ENCODE measurements at regions not wholly inside any gene's neighbourhood (a gene's known extent, or its start where the extent isn't known, plus 50 kb on each side); places are given as distances from the start of the nearest gene placed in this dataset.

- Histone ChIP-seq H3K27me3 (ENCODE audit: insufficient read depth) (no peaks in the 10 kb centered on the region), H3K4me3 (no peak overlapping the region), H3K27ac (ENCODE audit: low read depth) (no peak overlapping the region), H4K20me1 (replicated peaks; ENCODE audit: insufficient read depth) (no peaks in the 10 kb centered on the region), H3F3A (replicated peaks; ENCODE audit: low read depth) (no peaks in the 10 kb centered on the region), H2AFZ (no peak overlapping the region), H3K9me2 (ENCODE audit: insufficient read depth) (0 out of 2 replicates have a peak, but pooled peaks cover 7% of the 10 kb centered on the region), H3K79me2 (replicated peaks; ENCODE audit: insufficient read depth) (no peaks in the 10 kb centered on the region), H3K36me3 (ENCODE audit: insufficient read depth) (no peaks in the 10 kb centered on the region), H3K4me1 (ENCODE audit: insufficient read depth) (no peaks in the 10 kb centered on the region), H3K4me2 (no peak overlapping the region)
- Mint-ChIP-seq H3K4me1 (no peaks in the 10 kb centered on the region), H3K9me3 (peaks cover 12% of the 10 kb centered on the region; the same call in 2 of the 3 replicates), H3K4me3 (no peak overlapping the region), H3K27ac (no peak overlapping the region), H3K27me3 (ENCODE audit: insufficient read depth, low read depth, poor library complexity) (peaks cover 5% of the 10 kb centered on the region), H3K36me3 (ENCODE audit: low read depth) (0 out of 3 replicates have a peak, but pooled peaks cover 4% of the 10 kb centered on the region)
- DNase-seq (ENCODE audit: low spot score) (no peak), ATAC-seq (no peak)
- TF ChIP-seq EZH2phosphoT487 (IDR thresholded peaks at IDR 0.05; ENCODE audit: unreplicated experiment) = no peak
- TF ChIP-seq NANOG (IDR thresholded peaks at IDR 0.05; ENCODE audit: borderline replicate concordance) = no peak
- no peak for TF ChIP-seq EZH2 (IDR thresholded peaks at IDR 0.05; ENCODE audit: low read depth, unreplicated experiment)
- TF ChIP-seq STAT1 (IDR thresholded peaks at IDR 0.05; ENCODE audit: unreplicated experiment) = no peak
- no peak for TF ChIP-seq ZNF114 (CRISPR knock-in tag; IDR thresholded peaks at IDR 0.05)
- TF ChIP-seq REST (IDR thresholded peaks at IDR 0.05; ENCODE audit: unreplicated experiment) = no peak
- TF ChIP-seq ZNF462 (CRISPR knock-in tag; IDR thresholded peaks at IDR 0.05) = no peak
- no peak for TF ChIP-seq POLR2AphosphoS5 (IDR thresholded peaks at IDR 0.05; ENCODE audit: low read depth)
- no peak for TF ChIP-seq CREB1 (CRISPR knock-in tag; IDR thresholded peaks at IDR 0.05; ENCODE audit: low read depth)
- no peak for TF ChIP-seq CTCF (conservative IDR thresholded peaks at IDR 0.05; ENCODE audit: low read depth in 2 of 2)
- TF ChIP-seq ZNF331 (CRISPR knock-in tag; IDR thresholded peaks at IDR 0.05; ENCODE audit: low read depth) = no peak
- TF ChIP-seq JUNB (IDR thresholded peaks at IDR 0.05; ENCODE audit: unreplicated experiment) = no peak
- no peak for TF ChIP-seq ETS1 (IDR thresholded peaks at IDR 0.05)
Measured at GRCh38 chr6:14224359-14225103, 107.0 kb downstream of the CD83 start.
